ENCODE measurements at regions not wholly inside any gene's neighbourhood (a gene's known extent, or its start where the extent isn't known, plus 50 kb on each side); places are given as distances from the start of the nearest gene placed in this dataset.

GRCh38 chr12:130070126-130070611 is 92.1 kb upstream of the FZD10 start:
- Histone ChIP-seq H3K36me3 (no peaks in the 10 kb centered on the region), H3K4me1 (no peaks in the 10 kb centered on the region), H3K27ac (no peak overlapping the region), H3K9me3 (no peaks in the 10 kb centered on the region), H3K4me3 (replicated peaks in 1 of 3) (no peak overlapping the region), H3K27me3 (no peaks in the 10 kb centered on the region)
- DNase-seq = peak; percentile 18 to 23
- intact Hi-C loops (cut with DNase I) = no loop called here
- TF ChIP-seq POLR2A (IDR thresholded peaks at IDR 0.05) = no peak
- no peak for TF ChIP-seq CTCF (IDR thresholded peaks at IDR 0.05)
- 50 to 63% methylated on average over 7 to 18 of the region's 21 CpGs for WGBS, 2 donors

GRCh38 chr12:130073721-130074120 is 88.5 kb upstream of the FZD10 start:
- 86 to 95% methylated on average over 3 of the region's 3 CpGs for WGBS, 2 donors

GRCh38 chr12:130074661-130075406 is 87.4 kb upstream of the FZD10 start:
- H3K36me3 ChIP-seq = no peaks in the 10 kb centered on the region
- H3K4me3 ChIP-seq (replicated peaks in 1 of 3) = no peak overlapping the region
- no peaks in the 10 kb centered on the region for H3K9me3 ChIP-seq
- H3K4me1 ChIP-seq = no peaks in the 10 kb centered on the region
- intact Hi-C loops (cut with DNase I) = no loop called here
- no peak for TF ChIP-seq POLR2A (IDR thresholded peaks at IDR 0.05)
- TF ChIP-seq CTCF (IDR thresholded peaks at IDR 0.05) = no peak
- 81 to 82% methylated on average over 8 of the region's 8 CpGs for WGBS, 2 donors
- H3K27me3 ChIP-seq = no peaks in the 10 kb centered on the region
- no peak overlapping the region for H3K27ac ChIP-seq
- no peak for DNase-seq

More at GRCh38 chr12:130073721-130074120, 88.5 kb upstream of the FZD10 start:
- H3K27ac ChIP-seq = no peak overlapping the region
- H3K4me1 ChIP-seq = no peaks in the 10 kb centered on the region
- H3K27me3 ChIP-seq = no peaks in the 10 kb centered on the region
- no peaks in the 10 kb centered on the region for H3K9me3 ChIP-seq
- intact Hi-C loops (cut with DNase I) = no loop called here
- H3K36me3 ChIP-seq = no peaks in the 10 kb centered on the region
- TF ChIP-seq POLR2A (IDR thresholded peaks at IDR 0.05) = no peak
- TF ChIP-seq CTCF (IDR thresholded peaks at IDR 0.05) = no peak
- no peak for DNase-seq
- H3K4me3 ChIP-seq (replicated peaks in 1 of 3) = no peak overlapping the region

- TF ChIP-seq CTCF (IDR thresholded peaks at IDR 0.05) (no peak), POLR2A (IDR thresholded peaks at IDR 0.05) (no peak)
- H3K4me1 ChIP-seq = no peaks in the 10 kb centered on the region
- WGBS, 2 donors = 78% methylated on average over 8 of the region's 8 CpGs
- DNase-seq = no peak
- intact Hi-C loops (cut with DNase I) = no loop called here
- no peaks in the 10 kb centered on the region for H3K9me3 ChIP-seq
- H3K27ac ChIP-seq = no peak overlapping the region
- H3K36me3 ChIP-seq = no peaks in the 10 kb centered on the region
- H3K4me3 ChIP-seq (replicated peaks in 1 of 3) = no peak overlapping the region
- no peaks in the 10 kb centered on the region for H3K27me3 ChIP-seq
These were observed 86.7 kb upstream of the FZD10 start for GRCh38 chr12:130075497-130076076.

- Histone ChIP-seq H3K4me3 (replicated peaks in 1 of 3) (no peak overlapping the region), H3K27me3 (no peaks in the 10 kb centered on the region), H3K27ac (no peak overlapping the region), H3K4me1 (no peaks in the 10 kb centered on the region), H3K36me3 (no peaks in the 10 kb centered on the region), H3K9me3 (no peaks in the 10 kb centered on the region)
- intact Hi-C loops (cut with DNase I) = no loop called here
- DNase-seq = no peak
- WGBS, 2 donors = 77 to 79% methylated on average over 3 of the region's 3 CpGs
- TF ChIP-seq CTCF (IDR thresholded peaks at IDR 0.05) (no peak), POLR2A (IDR thresholded peaks at IDR 0.05) (no peak)
These were observed 86.1 kb upstream of the FZD10 start for GRCh38 chr12:130076126-130076525.

All from thyroid gland (tissue), 4 donors.